Esophagus muscularis mucosa (tissue), 4 donors: ENCODE measurements at regions not wholly inside any gene's neighbourhood (a gene's known extent, or its start where the extent isn't known, plus 50 kb on each side); places are given as distances from the start of the nearest gene placed in this dataset.
"Not testable (repeated sequence)": the region's sequence is repeated elsewhere in the genome, so short reads cannot be mapped to it uniquely, and the experiment has no call there.

Source experiments
- DNase-seq: peaks from one replicate; pipeline ENCODE4 v3.0.0-alpha.2; 2017; ENCODE audit errors: extremely low spot score
- H3K27ac ChIP-seq, 4 donors: fragments of 200-600 bp; sonication (generic); replicated peaks in 1 of 4; 1 replicate in 3 of 4; 2 replicates in 1 of 4; pipeline ENCODE4 v1.5.1; 2016 to 2019; ENCODE audit warnings: mild to moderate bottlenecking in 1 of 4
- H3K27me3 ChIP-seq, 4 donors: fragments of 200-600 bp; sonication (generic); one replicate each; pipeline versions ENCODE4 v1.5.1 to v1.6.0; 2016 to 2019
- H3K36me3 ChIP-seq, 4 donors: fragments of 200-600 bp; sonication (generic); one replicate each; pipeline ENCODE4 v1.5.1; 2016 to 2019
- H3K4me1 ChIP-seq, 4 donors: fragments of 200-600 bp; sonication (generic); one replicate each; pipeline ENCODE4 v1.5.1; 2016 to 2019
- H3K4me3 ChIP-seq, 4 donors: fragments of 200-600 bp; sonication (generic); 1 replicate in 2 of 4; 2 replicates in 2 of 4; pipeline ENCODE4 v1.5.1; 2016 to 2019; ENCODE audit warnings: mild to moderate bottlenecking in 4 of 4, moderate library complexity in 1 of 4
- H3K9me3 ChIP-seq, 4 donors: fragments of 200-600 bp; sonication (generic); 1 replicate in 3 of 4; 2 replicates in 1 of 4; pipeline ENCODE4 v1.5.1; 2016 to 2019
- EP300 ChIP-seq: sonication (generic); formaldehyde crosslinking; IDR thresholded peaks from one replicate; pipeline ENCODE4 v1.6.1; 2017; ENCODE audit warnings: antibody characterized with exemption
- POLR2A ChIP-seq: fragments of 450-650 bp; IDR thresholded peaks from one replicate; pipeline ENCODE4 v1.6.1; 2017; ENCODE audit warnings: antibody characterized with exemption, moderate library complexity, mild to moderate bottlenecking, low read depth
- POLR2AphosphoS5 ChIP-seq, 2 donors: sonication (generic); formaldehyde crosslinking; IDR thresholded peaks; one replicate each; pipeline ENCODE4 v1.6.1; 2017; ENCODE audit warnings: antibody characterized with exemption in 2 of 2
- WGBS: methylation state at CpG from one replicate; pipeline ENCODE4 v1.1.5; 2018; 5-methylcytosine and 5-hydroxymethylcytosine counted together
- intact Hi-C: fragments of 100-400 bp; cut with DNase I; formaldehyde crosslinking; loops from one replicate; pipeline ENCODE4 v1.15.1; 2023
- TF ChIP-seq, protein P1 (sequence below), 3 experiments: fragments of 200-600 bp in 2 of 3; fragments of 450-650 bp in 1 of 3; sonication (generic) in 2 of 3; IDR thresholded peaks; one replicate each; pipeline ENCODE4 v1.5.1; 2017 to 2019; ENCODE audit warnings: antibody characterized with exemption in 3 of 3, mild to moderate bottlenecking in 2 of 3, moderate library complexity in 1 of 3

DNA sequence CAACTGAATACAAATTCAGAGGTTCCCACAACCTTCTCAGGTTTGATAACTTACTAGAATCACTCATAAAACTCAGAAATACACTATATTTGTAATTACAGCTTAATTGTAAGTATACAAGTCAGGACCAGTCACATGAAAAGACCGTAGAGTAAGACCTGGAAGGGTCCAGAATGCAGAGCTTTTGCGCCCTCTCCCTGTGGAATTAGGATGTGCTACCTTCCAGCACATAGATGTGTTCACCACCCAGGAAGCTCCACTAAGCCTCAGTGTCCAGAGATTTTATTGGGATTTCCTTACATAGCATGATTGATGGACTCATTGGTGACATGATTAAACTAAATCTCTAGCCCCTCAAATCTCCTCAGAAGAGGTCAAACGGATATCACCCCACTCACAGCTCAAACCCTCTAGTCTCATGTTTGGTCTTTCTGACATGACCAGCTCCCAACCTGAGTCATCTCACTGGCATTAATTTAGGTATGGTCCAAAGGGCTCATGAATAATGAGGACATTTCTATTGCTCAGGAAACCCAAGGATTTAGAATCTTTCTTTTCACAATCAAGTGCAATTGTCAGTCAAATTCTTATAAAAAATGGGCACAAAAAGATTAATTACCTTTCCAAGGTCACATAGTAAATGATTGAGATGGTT, 77.2 kb upstream of the UBASH3B start:
- no peak for DNase-seq
- 87% methylated on average over 3 of the region's 3 CpGs for WGBS
- intact Hi-C loops: no loop called here
- H3K27ac ChIP-seq: no peak overlapping the region
- H3K27me3 ChIP-seq: no peaks in the 10 kb centered on the region
- no peaks in the 10 kb centered on the region for H3K36me3 ChIP-seq
- no peak for TF ChIP-seq POLR2AphosphoS5 (IDR thresholded peaks at IDR 0.05)
- TF ChIP-seq, protein P1, sequence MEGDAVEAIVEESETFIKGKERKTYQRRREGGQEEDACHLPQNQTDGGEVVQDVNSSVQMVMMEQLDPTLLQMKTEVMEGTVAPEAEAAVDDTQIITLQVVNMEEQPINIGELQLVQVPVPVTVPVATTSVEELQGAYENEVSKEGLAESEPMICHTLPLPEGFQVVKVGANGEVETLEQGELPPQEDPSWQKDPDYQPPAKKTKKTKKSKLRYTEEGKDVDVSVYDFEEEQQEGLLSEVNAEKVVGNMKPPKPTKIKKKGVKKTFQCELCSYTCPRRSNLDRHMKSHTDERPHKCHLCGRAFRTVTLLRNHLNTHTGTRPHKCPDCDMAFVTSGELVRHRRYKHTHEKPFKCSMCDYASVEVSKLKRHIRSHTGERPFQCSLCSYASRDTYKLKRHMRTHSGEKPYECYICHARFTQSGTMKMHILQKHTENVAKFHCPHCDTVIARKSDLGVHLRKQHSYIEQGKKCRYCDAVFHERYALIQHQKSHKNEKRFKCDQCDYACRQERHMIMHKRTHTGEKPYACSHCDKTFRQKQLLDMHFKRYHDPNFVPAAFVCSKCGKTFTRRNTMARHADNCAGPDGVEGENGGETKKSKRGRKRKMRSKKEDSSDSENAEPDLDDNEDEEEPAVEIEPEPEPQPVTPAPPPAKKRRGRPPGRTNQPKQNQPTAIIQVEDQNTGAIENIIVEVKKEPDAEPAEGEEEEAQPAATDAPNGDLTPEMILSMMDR (IDR thresholded peaks at IDR 0.05): no peak
- TF ChIP-seq POLR2A: no peak
- TF ChIP-seq EP300: no peak
- H3K4me1 ChIP-seq: peaks cover 0 to 10% (median 5%) of the 10 kb centered on the region in 4 donors
- H3K9me3 ChIP-seq: no peaks in the 10 kb centered on the region
- no peak overlapping the region for H3K4me3 ChIP-seq

DNA sequence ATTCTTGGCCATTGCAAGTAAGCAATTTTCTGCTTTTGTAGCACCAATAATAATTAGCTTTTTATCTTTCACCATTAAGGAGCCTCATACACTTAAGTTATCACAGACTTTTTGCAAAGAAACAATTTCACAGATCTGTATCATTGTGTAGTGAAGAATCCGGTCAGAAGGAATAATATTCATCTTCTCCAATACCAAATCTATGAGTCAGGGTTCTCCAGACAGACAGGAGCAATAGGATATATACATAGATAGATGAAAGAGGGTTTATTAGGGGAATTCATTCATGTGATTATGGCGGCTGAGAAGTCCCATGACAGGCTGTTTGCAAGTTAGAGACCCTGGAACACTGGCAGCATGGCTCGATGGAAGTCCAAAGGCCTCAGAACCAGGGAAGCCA, 82.9 kb upstream of the UBASH3B start:
- TF ChIP-seq EP300: no peak
- TF ChIP-seq POLR2AphosphoS5 (IDR thresholded peaks at IDR 0.05): no peak
- no peak for TF ChIP-seq POLR2A
- TF ChIP-seq, protein P1 (IDR thresholded peaks at IDR 0.05): no peak
- DNase-seq: no peak
- no peaks in the 10 kb centered on the region for H3K27me3 ChIP-seq
- 94% methylated on average over 3 of the region's 3 CpGs for WGBS
- no peaks in the 10 kb centered on the region for H3K4me1 ChIP-seq
- H3K9me3 ChIP-seq: no peaks in the 10 kb centered on the region
- intact Hi-C loops: no loop called here
- H3K4me3 ChIP-seq: no peak overlapping the region
- H3K36me3 ChIP-seq: no peaks in the 10 kb centered on the region
- H3K27ac ChIP-seq: no peak overlapping the region

DNA sequence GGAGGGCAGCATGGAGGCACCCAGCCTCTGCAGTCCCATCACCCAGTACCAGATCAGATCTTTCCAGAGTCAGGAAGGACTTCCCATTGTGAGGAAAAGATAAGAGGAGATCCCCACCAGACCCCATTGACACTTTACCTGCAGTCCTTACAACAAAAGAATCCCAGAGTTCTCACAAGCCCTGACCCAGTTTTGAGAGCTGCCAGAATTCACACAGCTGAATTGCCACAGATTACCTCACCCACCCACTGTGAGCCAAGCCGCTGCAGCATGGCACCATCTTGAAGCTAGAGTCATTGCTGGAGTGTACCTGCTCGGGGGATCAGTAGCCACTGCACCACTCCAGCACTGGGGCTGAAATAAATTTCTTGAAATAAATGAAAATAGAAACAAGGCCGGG, 91.8 kb upstream of the UBASH3B start:
- no peak for DNase-seq

DNA sequence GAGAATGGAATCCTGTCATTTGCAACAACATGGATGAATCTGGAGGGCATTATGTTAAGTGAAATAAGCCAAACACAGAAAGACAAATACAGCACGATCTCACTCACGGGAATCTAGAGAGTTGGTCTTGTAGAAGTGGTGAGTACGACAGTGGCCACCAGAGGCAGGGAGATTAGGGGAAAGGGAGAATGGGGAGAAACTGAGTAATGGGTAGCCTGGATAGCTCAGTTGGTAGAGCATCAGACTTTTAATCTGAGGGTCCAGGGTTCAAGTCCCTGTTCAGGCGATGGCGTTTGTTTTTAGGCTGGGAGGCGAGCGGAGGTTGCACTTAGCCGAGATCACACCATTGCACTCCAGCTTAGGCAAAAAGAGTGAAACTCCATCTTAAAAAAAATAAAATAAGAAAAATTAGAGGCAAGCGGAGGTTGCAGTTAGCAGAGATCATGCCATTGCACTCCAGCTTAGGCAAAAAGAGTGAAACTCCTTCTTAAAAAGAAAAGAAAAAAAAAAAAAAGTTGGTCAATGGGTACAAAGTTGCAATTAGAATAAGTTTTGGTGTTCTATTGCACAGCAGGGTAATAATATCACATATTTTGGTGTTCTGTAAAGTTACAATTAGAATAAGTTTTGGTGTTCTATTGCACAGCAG, 95.7 kb upstream of the UBASH3B start:
- 75% methylated on average over 9 of the region's 9 CpGs for WGBS

More for the DNA sequence above, 91.8 kb upstream of the UBASH3B start:
- H3K27me3 ChIP-seq: peaks cover 0 to 10% (median 0%) of the 10 kb centered on the region in 4 donors
- no peaks in the 10 kb centered on the region for H3K4me1 ChIP-seq
- no peaks in the 10 kb centered on the region for H3K9me3 ChIP-seq
- no peak overlapping the region for H3K27ac ChIP-seq
- H3K36me3 ChIP-seq: no peaks in the 10 kb centered on the region
- no peak for TF ChIP-seq EP300
- TF ChIP-seq, protein P1 (IDR thresholded peaks at IDR 0.05): no peak
- TF ChIP-seq POLR2A: no peak
- no peak for TF ChIP-seq POLR2AphosphoS5 (IDR thresholded peaks at IDR 0.05)
- intact Hi-C loops: no loop called here
- H3K4me3 ChIP-seq: no peak overlapping the region
- 92% methylated on average over 3 of the region's 3 CpGs for WGBS

GRCh38 chr11:122559218-122559617, 96.3 kb upstream of the UBASH3B start:
- H3K36me3 ChIP-seq, H3K9me3 ChIP-seq, DNase-seq, H3K27ac ChIP-seq, H3K4me3 ChIP-seq, intact Hi-C loops: not testable (repeated sequence)
- H3K4me1 ChIP-seq: peaks cover 0 to 13% (median 0%) of the 10 kb centered on the region in 4 donors
- peaks cover 0 to 21% (median 0%) of the 10 kb centered on the region in 4 donors for H3K27me3 ChIP-seq
- 89% methylated on average over 9 of the region's 9 CpGs for WGBS

More for the DNA sequence above, 95.7 kb upstream of the UBASH3B start:
- Histone ChIP-seq H3K27me3 (peaks cover 0 to 21% (median 0%) of the 10 kb centered on the region in 4 donors), H3K4me3 (no peak overlapping the region), H3K9me3 (no peaks in the 10 kb centered on the region), H3K27ac (no peak overlapping the region), H3K36me3 (no peaks in the 10 kb centered on the region), H3K4me1 (peaks cover 0 to 13% (median 0%) of the 10 kb centered on the region in 4 donors)
- DNase-seq: no peak
- TF ChIP-seq, protein P1 (IDR thresholded peaks at IDR 0.05): no peak
- TF ChIP-seq POLR2A (no peak), POLR2AphosphoS5 (IDR thresholded peaks at IDR 0.05) (no peak), EP300 (no peak)
- intact Hi-C loops: no loop called here

GRCh38 chr11:122557163-122557562, 98.4 kb upstream of the UBASH3B start:
- Histone ChIP-seq H3K27me3 (peaks cover 0 to 12% (median 0%) of the 10 kb centered on the region in 4 donors), H3K4me1 (peaks cover 0 to 13% (median 0%) of the 10 kb centered on the region in 4 donors), H3K4me3 (peak overlapping the region in 3 of 4 donors; percentile 35 to 53 (median 50))
- intact Hi-C loops, H3K36me3 ChIP-seq, H3K9me3 ChIP-seq, H3K27ac ChIP-seq, DNase-seq: not testable (repeated sequence)
- WGBS: 71% methylated on average over 6 of the region's 6 CpGs
